ENCODE measurements at regions not wholly inside any gene's neighbourhood (a gene's known extent, or its start where the extent isn't known, plus 50 kb on each side); places are given as distances from the start of the nearest gene placed in this dataset.

- H3K9ac ChIP-seq (ENCODE audit: low read length): no peak overlapping the region
- H3K4me3 ChIP-seq (ENCODE audit: low read length): no peak overlapping the region
- no peaks in the 10 kb centered on the region for H3K4me1 ChIP-seq (ENCODE audit: control insufficient read depth, insufficient read depth, low read length)
- no peaks in the 10 kb centered on the region for H3K9me3 ChIP-seq (ENCODE audit: control insufficient read depth, low read length)
- H3K27me3 ChIP-seq (ENCODE audit: control insufficient read depth, insufficient read depth, low read length): no peaks in the 10 kb centered on the region
- H3K36me3 ChIP-seq (ENCODE audit: control insufficient read depth, insufficient read depth, low read length): no peaks in the 10 kb centered on the region
Measured at GRCh38 chr5:2282893-2283292, 400.2 kb upstream of the IRX4 start.

DNA sequence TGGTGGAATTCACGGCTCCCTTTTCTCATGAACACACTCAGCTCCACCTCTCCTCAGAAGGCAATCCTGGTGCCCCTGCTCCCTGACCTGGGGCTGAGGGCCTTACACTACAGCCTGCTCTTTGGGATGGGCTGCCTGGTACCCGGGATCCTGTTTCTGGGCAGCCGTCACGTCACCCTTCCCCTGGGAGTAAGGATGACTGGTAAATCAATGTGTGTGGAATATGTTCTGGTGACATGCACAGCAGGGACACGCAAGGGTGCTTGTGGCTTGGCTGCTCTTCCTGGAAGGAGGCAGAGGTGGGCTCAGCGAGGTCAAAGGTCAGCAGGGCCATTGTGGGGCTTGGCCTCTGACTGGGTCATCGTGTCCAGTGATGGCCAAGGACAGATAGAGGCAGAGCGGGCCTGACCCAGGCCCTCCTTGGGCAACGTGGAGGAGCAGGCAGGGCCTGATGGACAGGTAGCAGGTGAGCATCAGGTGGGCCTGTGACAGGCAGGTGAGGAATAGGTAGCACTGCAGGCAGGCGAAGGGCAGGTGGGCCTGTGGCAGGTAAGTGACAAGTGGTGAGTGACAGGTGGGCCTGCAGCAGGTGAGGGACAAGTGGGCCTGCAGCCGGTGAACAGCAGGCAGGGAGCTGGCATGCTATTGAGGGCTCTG, 399.4 kb upstream of the IRX4 start:
- Histone ChIP-seq H3K27me3 (ENCODE audit: control insufficient read depth, insufficient read depth, low read length) (no peaks in the 10 kb centered on the region), H3K4me1 (ENCODE audit: control insufficient read depth, insufficient read depth, low read length) (no peaks in the 10 kb centered on the region), H3K4me3 (ENCODE audit: low read length) (no peak overlapping the region)

GRCh38 chr5:2281446-2281845, 398.7 kb upstream of the IRX4 start:
- Histone ChIP-seq H3K9me3 (ENCODE audit: control insufficient read depth, low read length) (no peaks in the 10 kb centered on the region), H3K4me3 (ENCODE audit: low read length) (no peak overlapping the region), H3K36me3 (ENCODE audit: control insufficient read depth, insufficient read depth, low read length) (no peaks in the 10 kb centered on the region), H3K9ac (ENCODE audit: low read length) (no peak overlapping the region), H3K4me1 (ENCODE audit: control insufficient read depth, insufficient read depth, low read length) (no peaks in the 10 kb centered on the region), H3K27me3 (ENCODE audit: control insufficient read depth, insufficient read depth, low read length) (no peaks in the 10 kb centered on the region)

More for the DNA sequence above, 399.4 kb upstream of the IRX4 start:
- no peak overlapping the region for H3K9ac ChIP-seq (ENCODE audit: low read length)
- no peaks in the 10 kb centered on the region for H3K36me3 ChIP-seq (ENCODE audit: control insufficient read depth, insufficient read depth, low read length)
- no peaks in the 10 kb centered on the region for H3K9me3 ChIP-seq (ENCODE audit: control insufficient read depth, low read length)

DNA sequence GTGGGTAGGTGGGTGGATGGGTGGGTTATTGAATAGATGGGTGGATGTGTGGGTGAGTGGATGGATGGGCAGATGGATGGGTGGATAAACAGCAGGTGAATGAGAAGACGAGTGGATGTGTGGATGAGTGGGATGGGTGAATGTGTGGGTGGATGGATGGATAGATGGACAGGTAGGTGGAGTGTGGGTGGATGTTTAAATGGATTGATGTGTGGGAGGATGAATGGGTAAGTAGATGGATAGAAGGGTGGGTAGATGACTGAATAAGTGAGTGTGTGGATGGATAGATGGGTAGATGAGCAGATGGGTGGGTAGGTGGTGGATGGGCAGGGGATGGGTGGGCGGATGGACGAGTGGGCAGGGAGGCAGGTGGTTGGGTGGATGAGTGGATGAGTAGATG, 397.6 kb upstream of the IRX4 start:
- H3K9me3 ChIP-seq (ENCODE audit: control insufficient read depth, low read length): no peaks in the 10 kb centered on the region
- H3K4me1 ChIP-seq (ENCODE audit: control insufficient read depth, insufficient read depth, low read length): no peaks in the 10 kb centered on the region
- H3K36me3 ChIP-seq (ENCODE audit: control insufficient read depth, insufficient read depth, low read length): no peaks in the 10 kb centered on the region
- H3K4me3 ChIP-seq (ENCODE audit: low read length): no peak overlapping the region
- H3K27me3 ChIP-seq (ENCODE audit: control insufficient read depth, insufficient read depth, low read length): no peaks in the 10 kb centered on the region
- no peak overlapping the region for H3K9ac ChIP-seq (ENCODE audit: low read length)

DNA sequence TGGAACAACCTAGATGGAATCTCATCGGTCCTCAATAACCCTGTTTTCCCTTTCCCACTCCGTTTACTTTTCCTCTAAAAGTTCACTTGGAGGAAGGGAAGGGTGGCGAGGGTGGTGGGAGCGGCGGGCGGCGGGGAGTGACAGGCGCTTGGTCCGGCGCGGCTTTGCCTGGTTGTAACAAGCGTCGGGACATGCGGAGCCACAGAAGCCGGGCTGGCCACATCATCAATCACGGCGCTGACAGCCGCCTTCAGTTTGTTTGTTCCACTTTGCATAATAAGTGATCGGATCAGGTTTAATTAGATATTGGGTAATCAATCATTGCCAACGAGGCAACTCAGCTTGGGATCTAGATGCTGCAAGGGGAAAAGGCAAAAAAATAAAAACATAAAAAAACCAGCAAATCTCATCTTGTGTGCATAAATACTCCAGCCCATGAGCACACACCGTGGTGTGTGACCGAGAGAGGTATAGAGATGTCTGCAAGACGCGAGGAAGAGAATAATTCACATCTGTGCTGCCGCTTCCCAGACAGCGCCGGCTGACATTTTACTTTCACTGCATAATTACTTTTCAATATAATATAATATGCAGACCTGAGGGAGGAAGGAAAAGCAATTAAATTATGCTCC, 396.2 kb upstream of the IRX4 start:
- Histone ChIP-seq H3K4me3 (ENCODE audit: low read length) (no peak overlapping the region), H3K36me3 (ENCODE audit: control insufficient read depth, insufficient read depth, low read length) (no peaks in the 10 kb centered on the region)

DNA sequence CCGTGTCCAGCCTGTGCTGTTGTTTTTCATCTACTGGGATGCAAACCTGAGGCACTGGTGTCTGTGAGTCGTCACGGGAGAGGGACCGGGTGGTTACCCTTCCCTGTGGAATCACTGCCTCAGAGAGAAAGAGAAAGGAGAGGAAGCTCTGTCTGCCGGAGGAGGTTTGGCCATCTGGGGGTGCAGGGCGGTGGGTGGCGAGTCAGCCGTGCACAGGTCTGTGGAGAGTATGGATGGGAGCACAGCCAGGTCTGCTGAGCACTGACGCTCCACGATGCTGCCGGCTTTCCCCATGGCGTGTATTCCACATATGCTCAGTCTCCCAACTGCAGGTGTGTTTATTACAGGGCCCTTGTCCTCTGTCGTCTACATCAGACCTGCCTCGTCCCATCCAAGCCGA, 395.2 kb upstream of the IRX4 start:
- no peaks in the 10 kb centered on the region for H3K9me3 ChIP-seq (ENCODE audit: control insufficient read depth, low read length)
- H3K36me3 ChIP-seq (ENCODE audit: control insufficient read depth, insufficient read depth, low read length): no peaks in the 10 kb centered on the region
- no peaks in the 10 kb centered on the region for H3K27me3 ChIP-seq (ENCODE audit: control insufficient read depth, insufficient read depth, low read length)
- H3K4me1 ChIP-seq (ENCODE audit: control insufficient read depth, insufficient read depth, low read length): no peaks in the 10 kb centered on the region
- H3K9ac ChIP-seq (ENCODE audit: low read length): no peak overlapping the region
- no peak overlapping the region for H3K4me3 ChIP-seq (ENCODE audit: low read length)

More for the DNA sequence above, 396.2 kb upstream of the IRX4 start:
- no peaks in the 10 kb centered on the region for H3K27me3 ChIP-seq (ENCODE audit: control insufficient read depth, insufficient read depth, low read length)
- H3K4me1 ChIP-seq (ENCODE audit: control insufficient read depth, insufficient read depth, low read length): no peaks in the 10 kb centered on the region
- no peaks in the 10 kb centered on the region for H3K9me3 ChIP-seq (ENCODE audit: control insufficient read depth, low read length)
- H3K9ac ChIP-seq (ENCODE audit: low read length): no peak overlapping the region

- Histone ChIP-seq H3K4me3 (ENCODE audit: low read length) (no peak overlapping the region), H3K9ac (ENCODE audit: low read length) (no peak overlapping the region), H3K27me3 (ENCODE audit: control insufficient read depth, insufficient read depth, low read length) (no peaks in the 10 kb centered on the region), H3K9me3 (ENCODE audit: control insufficient read depth, low read length) (no peaks in the 10 kb centered on the region), H3K4me1 (ENCODE audit: control insufficient read depth, insufficient read depth, low read length) (no peaks in the 10 kb centered on the region), H3K36me3 (ENCODE audit: control insufficient read depth, insufficient read depth, low read length) (no peaks in the 10 kb centered on the region)
Measured at GRCh38 chr5:2276101-2276500, 393.4 kb upstream of the IRX4 start.

GRCh38 chr5:2272755-2273154, 390.0 kb upstream of the IRX4 start:
- no peaks in the 10 kb centered on the region for H3K27me3 ChIP-seq (ENCODE audit: control insufficient read depth, insufficient read depth, low read length)
- H3K36me3 ChIP-seq (ENCODE audit: control insufficient read depth, insufficient read depth, low read length): no peaks in the 10 kb centered on the region
- no peak overlapping the region for H3K9ac ChIP-seq (ENCODE audit: low read length)
- H3K4me3 ChIP-seq (ENCODE audit: low read length): no peak overlapping the region
- H3K9me3 ChIP-seq (ENCODE audit: control insufficient read depth, low read length): no peaks in the 10 kb centered on the region
- no peaks in the 10 kb centered on the region for H3K4me1 ChIP-seq (ENCODE audit: control insufficient read depth, insufficient read depth, low read length)

- Histone ChIP-seq H3K4me3 (ENCODE audit: low read length) (no peak overlapping the region), H3K9ac (ENCODE audit: low read length) (no peak overlapping the region), H3K36me3 (ENCODE audit: control insufficient read depth, insufficient read depth, low read length) (no peaks in the 10 kb centered on the region), H3K27me3 (ENCODE audit: control insufficient read depth, insufficient read depth, low read length) (no peaks in the 10 kb centered on the region), H3K9me3 (ENCODE audit: control insufficient read depth, low read length) (no peaks in the 10 kb centered on the region), H3K4me1 (ENCODE audit: control insufficient read depth, insufficient read depth, low read length) (no peaks in the 10 kb centered on the region)
Measured at GRCh38 chr5:2272039-2272438, 389.3 kb upstream of the IRX4 start.

- H3K9me3 ChIP-seq (ENCODE audit: control insufficient read depth, low read length): no peaks in the 10 kb centered on the region
- H3K4me3 ChIP-seq (ENCODE audit: low read length): no peak overlapping the region
- H3K4me1 ChIP-seq (ENCODE audit: control insufficient read depth, insufficient read depth, low read length): no peaks in the 10 kb centered on the region
- no peaks in the 10 kb centered on the region for H3K27me3 ChIP-seq (ENCODE audit: control insufficient read depth, insufficient read depth, low read length)
- H3K36me3 ChIP-seq (ENCODE audit: control insufficient read depth, insufficient read depth, low read length): no peaks in the 10 kb centered on the region
- no peak overlapping the region for H3K9ac ChIP-seq (ENCODE audit: low read length)
Measured at GRCh38 chr5:2271316-2271715, 388.6 kb upstream of the IRX4 start.

DNA sequence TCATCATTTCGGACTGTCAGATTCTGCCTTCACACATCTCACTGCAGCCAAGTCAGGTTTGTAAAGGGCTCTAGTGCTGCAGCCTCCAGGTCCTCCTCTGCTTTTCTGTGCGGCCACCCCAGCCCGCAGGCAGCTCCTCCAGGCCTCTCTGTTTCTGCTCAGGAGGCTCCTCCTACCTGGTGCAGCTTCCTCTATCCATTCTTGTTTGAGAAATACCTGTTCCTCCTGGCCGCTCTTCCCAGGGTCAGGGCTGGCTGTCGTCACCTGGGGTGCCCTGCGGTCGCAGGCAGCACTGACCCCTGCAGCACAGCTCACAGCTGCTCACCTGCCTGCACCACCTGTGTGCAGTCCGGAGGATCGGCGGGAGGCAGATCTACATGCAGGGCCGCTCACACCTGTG, 387.7 kb upstream of the IRX4 start:
- Histone ChIP-seq H3K9me3 (ENCODE audit: control insufficient read depth, low read length) (no peaks in the 10 kb centered on the region), H3K36me3 (ENCODE audit: control insufficient read depth, insufficient read depth, low read length) (no peaks in the 10 kb centered on the region), H3K27me3 (ENCODE audit: control insufficient read depth, insufficient read depth, low read length) (no peaks in the 10 kb centered on the region), H3K4me1 (ENCODE audit: control insufficient read depth, insufficient read depth, low read length) (no peaks in the 10 kb centered on the region), H3K9ac (ENCODE audit: low read length) (no peak overlapping the region), H3K4me3 (ENCODE audit: low read length) (no peak overlapping the region)

- H3K9me3 ChIP-seq (ENCODE audit: control insufficient read depth, low read length): no peaks in the 10 kb centered on the region
- no peak overlapping the region for H3K9ac ChIP-seq (ENCODE audit: low read length)
- no peaks in the 10 kb centered on the region for H3K36me3 ChIP-seq (ENCODE audit: control insufficient read depth, insufficient read depth, low read length)
- H3K4me3 ChIP-seq (ENCODE audit: low read length): no peak overlapping the region
- no peaks in the 10 kb centered on the region for H3K4me1 ChIP-seq (ENCODE audit: control insufficient read depth, insufficient read depth, low read length)
- no peaks in the 10 kb centered on the region for H3K27me3 ChIP-seq (ENCODE audit: control insufficient read depth, insufficient read depth, low read length)
Measured at GRCh38 chr5:2269656-2270055, 386.9 kb upstream of the IRX4 start.

Measured in mucosa of stomach (tissue), 1 donor.